HEK293 (cell line): ENCODE measurements at regions not wholly inside any gene's neighbourhood (a gene's known extent, or its start where the extent isn't known, plus 50 kb on each side); places are given as distances from the start of the nearest gene placed in this dataset.

Experiments
- CTCF ChIA-PET: fragments of 350-600 bp; formaldehyde crosslinking; extraction: SDS; loops from one replicate; lab custom pipeline; 2021; ENCODE audit warnings: antibody characterized with exemption; lab: Yijun Ruan, JAX
- POLR2A ChIA-PET: fragments of 300-600 bp; formaldehyde crosslinking; extraction: SDS; loops from one replicate; lab custom pipeline; 2020; ENCODE audit warnings: antibody characterized with exemption, inconsistent platforms; lab: Yijun Ruan, JAX
- H3K27ac ChIP-seq: fragments of 200-500 bp; sonication (Bioruptor generic); 2 replicates; pipeline ENCODE4 v1.5.1; 2014; ENCODE audit warnings: low read depth, low read length, control low read depth, inconsistent platforms; ENCODE audit errors: extremely low read depth
- H3K36me3 ChIP-seq, 2 experiments: fragments of 200-500 bp in 1 of 2; sonication (Bioruptor generic) in 1 of 2; 1 replicate in 1 of 2; 2 replicates in 1 of 2; pipeline ENCODE4 v1.5.1; 2014 to 2017; ENCODE audit warnings: inconsistent platforms in 2 of 2, low read length in 2 of 2; ENCODE audit not compliant: control insufficient read depth in 2 of 2, insufficient read depth in 1 of 2
- H3K4me1 ChIP-seq: fragments of 200-500 bp; sonication (Bioruptor generic); 2 replicates; pipeline ENCODE4 v1.5.1; 2014; ENCODE audit warnings: mild to moderate bottlenecking, low read length, inconsistent platforms; ENCODE audit not compliant: control insufficient read depth, insufficient read depth
- H3K4me3 ChIP-seq: 2 replicates; pipeline ENCODE4 v1.5.1; 2011; ENCODE audit warnings: low read depth, mild to moderate bottlenecking, control low read depth, low read length, moderate library complexity
- H3K9me3 ChIP-seq: fragments of 200-500 bp; sonication (Bioruptor generic); 2 replicates; pipeline ENCODE4 v1.5.1; 2014; ENCODE audit warnings: low read depth, low read length, inconsistent platforms; ENCODE audit not compliant: control insufficient read depth, insufficient read depth
- MYNN ChIP-seq: fragments of 450-650 bp; formaldehyde crosslinking; IDR thresholded peaks from 2 replicates; pipeline ENCODE4 v1.5.1; 2016; ENCODE audit warnings: missing biosample characterization, missing genetic modification characterization, borderline replicate concordance
- PRDM1 ChIP-seq: fragments of 450-650 bp; formaldehyde crosslinking; IDR thresholded peaks from 2 replicates; pipeline ENCODE4; 2016; ENCODE audit warnings: missing biosample characterization, missing genetic modification characterization
- SP3 ChIP-seq: fragments of 450-650 bp; formaldehyde crosslinking; IDR thresholded peaks from 2 replicates; pipeline ENCODE4 v1.5.1; 2016; ENCODE audit warnings: missing biosample characterization, missing genetic modification characterization
- TCF7L2 ChIP-seq: IDR thresholded peaks from 2 replicates; pipeline ENCODE4 v1.6.1; 2011; ENCODE audit warnings: low read depth, mild to moderate bottlenecking, inconsistent platforms, low read length, moderate library complexity, borderline replicate concordance
- ZFP3 ChIP-seq: fragments of 450-650 bp; formaldehyde crosslinking; IDR thresholded peaks from 2 replicates; pipeline ENCODE4 v1.5.1; 2016; ENCODE audit warnings: low read depth, missing biosample characterization, missing genetic modification characterization
- ZNF16 ChIP-seq: fragments of 450-650 bp; formaldehyde crosslinking; IDR thresholded peaks from 2 replicates; pipeline ENCODE4 v1.5.1; 2016; ENCODE audit warnings: low read depth, missing biosample characterization, missing genetic modification characterization
- ZNF221 ChIP-seq: fragments of 450-650 bp; formaldehyde crosslinking; IDR thresholded peaks from 2 replicates; pipeline ENCODE4 v1.5.1; 2017; ENCODE audit warnings: missing biosample characterization, missing genetic modification characterization, borderline replicate concordance
- ZNF324 ChIP-seq: fragments of 450-650 bp; formaldehyde crosslinking; IDR thresholded peaks from 2 replicates; pipeline ENCODE4 v1.5.1; 2016; ENCODE audit warnings: missing biosample characterization, missing genetic modification characterization
- ZNF433 ChIP-seq: fragments of 450-650 bp; formaldehyde crosslinking; IDR thresholded peaks from 2 replicates; pipeline ENCODE4 v1.5.1; 2016; ENCODE audit warnings: missing biosample characterization, missing genetic modification characterization, low read depth
- ZNF521 ChIP-seq: fragments of 450-650 bp; formaldehyde crosslinking; IDR thresholded peaks from 2 replicates; pipeline ENCODE4 v1.5.1; 2017; ENCODE audit warnings: missing biosample characterization, mild to moderate bottlenecking, missing genetic modification characterization
- ZNF549 ChIP-seq: fragments of 450-650 bp; IDR thresholded peaks from 2 replicates; pipeline ENCODE4 v1.5.1; 2018; ENCODE audit warnings: missing biosample characterization, missing genetic modification characterization, mild to moderate bottlenecking, inconsistent platforms, moderate library complexity
- ZNF658 ChIP-seq: fragments of 450-650 bp; formaldehyde crosslinking; IDR thresholded peaks from 2 replicates; pipeline ENCODE4; 2016; ENCODE audit warnings: missing biosample characterization, missing genetic modification characterization
- ZNF830 ChIP-seq: fragments of 450-650 bp; IDR thresholded peaks from 2 replicates; pipeline ENCODE4 v1.5.0; 2018; ENCODE audit warnings: missing biosample characterization, missing genetic modification characterization, low read depth, mild to moderate bottlenecking, moderate library complexity
- ZSCAN30 ChIP-seq: fragments of 450-650 bp; IDR thresholded peaks from 2 replicates; pipeline ENCODE4 v1.5.1; 2018; ENCODE audit warnings: missing biosample characterization, mild to moderate bottlenecking, missing genetic modification characterization, moderate library complexity
- ZXDB ChIP-seq: fragments of 450-650 bp; formaldehyde crosslinking; IDR thresholded peaks from 2 replicates; pipeline ENCODE4 v1.5.1; 2016; ENCODE audit warnings: missing biosample characterization, missing genetic modification characterization
- TF ChIP-seq, protein P1 (sequence below): fragments of 450-650 bp; formaldehyde crosslinking; IDR thresholded peaks from 2 replicates; pipeline ENCODE4 v1.5.1; 2017; ENCODE audit warnings: missing biosample characterization, missing genetic modification characterization
- TF ChIP-seq, protein P2 (sequence below): fragments of 450-650 bp; formaldehyde crosslinking; conservative IDR thresholded peaks from 2 replicates; pipeline ENCODE4 v1.5.1; 2016; ENCODE audit warnings: low read depth, missing biosample characterization, missing genetic modification characterization
- TF ChIP-seq, protein P3 (sequence below): fragments of 450-650 bp; formaldehyde crosslinking; IDR thresholded peaks from 2 replicates; pipeline ENCODE4 v1.5.1; 2016; ENCODE audit warnings: missing biosample characterization, missing genetic modification characterization
- TF ChIP-seq, protein P4 (sequence below): fragments of 450-650 bp; formaldehyde crosslinking; IDR thresholded peaks from 2 replicates; pipeline ENCODE4 v1.5.1; 2016; ENCODE audit warnings: missing biosample characterization, missing genetic modification characterization
- TF ChIP-seq, protein P5 (sequence below): sonication (generic); formaldehyde crosslinking; IDR thresholded peaks from 2 replicates; pipeline ENCODE4 v1.8.1; 2022; ENCODE audit warnings: mild to moderate bottlenecking, moderate library complexity, missing genetic modification reagents
- TF ChIP-seq, protein P6 (sequence below): fragments of 450-650 bp; formaldehyde crosslinking; IDR thresholded peaks from 2 replicates; pipeline ENCODE4 v1.5.1; 2017; ENCODE audit warnings: missing biosample characterization, missing genetic modification characterization

DNA sequence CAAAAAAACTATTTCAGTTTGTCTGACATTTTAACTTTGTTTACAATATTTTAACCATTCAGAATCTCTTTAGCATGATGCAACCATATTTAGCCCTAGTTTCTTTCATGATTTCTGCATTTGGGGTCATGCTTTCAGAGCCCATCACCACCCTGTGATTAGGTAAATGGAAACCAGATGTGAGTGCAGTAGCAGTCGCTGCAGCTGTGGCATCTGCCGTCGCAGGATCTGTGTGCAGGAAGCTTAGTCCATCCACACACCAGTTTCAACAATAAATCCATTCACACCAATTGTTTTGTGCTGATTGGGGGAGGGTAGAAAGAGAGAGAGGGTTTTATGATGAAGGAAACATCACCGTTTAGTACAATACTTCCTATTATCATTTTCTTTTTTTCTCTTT, 130.5 kb downstream of the CPEB2 start (continued):
- TF ChIP-seq, protein P1, sequence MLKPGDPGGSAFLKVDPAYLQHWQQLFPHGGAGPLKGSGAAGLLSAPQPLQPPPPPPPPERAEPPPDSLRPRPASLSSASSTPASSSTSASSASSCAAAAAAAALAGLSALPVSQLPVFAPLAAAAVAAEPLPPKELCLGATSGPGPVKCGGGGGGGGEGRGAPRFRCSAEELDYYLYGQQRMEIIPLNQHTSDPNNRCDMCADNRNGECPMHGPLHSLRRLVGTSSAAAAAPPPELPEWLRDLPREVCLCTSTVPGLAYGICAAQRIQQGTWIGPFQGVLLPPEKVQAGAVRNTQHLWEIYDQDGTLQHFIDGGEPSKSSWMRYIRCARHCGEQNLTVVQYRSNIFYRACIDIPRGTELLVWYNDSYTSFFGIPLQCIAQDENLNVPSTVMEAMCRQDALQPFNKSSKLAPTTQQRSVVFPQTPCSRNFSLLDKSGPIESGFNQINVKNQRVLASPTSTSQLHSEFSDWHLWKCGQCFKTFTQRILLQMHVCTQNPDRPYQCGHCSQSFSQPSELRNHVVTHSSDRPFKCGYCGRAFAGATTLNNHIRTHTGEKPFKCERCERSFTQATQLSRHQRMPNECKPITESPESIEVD = no peak
- TF ChIP-seq, protein P2, sequence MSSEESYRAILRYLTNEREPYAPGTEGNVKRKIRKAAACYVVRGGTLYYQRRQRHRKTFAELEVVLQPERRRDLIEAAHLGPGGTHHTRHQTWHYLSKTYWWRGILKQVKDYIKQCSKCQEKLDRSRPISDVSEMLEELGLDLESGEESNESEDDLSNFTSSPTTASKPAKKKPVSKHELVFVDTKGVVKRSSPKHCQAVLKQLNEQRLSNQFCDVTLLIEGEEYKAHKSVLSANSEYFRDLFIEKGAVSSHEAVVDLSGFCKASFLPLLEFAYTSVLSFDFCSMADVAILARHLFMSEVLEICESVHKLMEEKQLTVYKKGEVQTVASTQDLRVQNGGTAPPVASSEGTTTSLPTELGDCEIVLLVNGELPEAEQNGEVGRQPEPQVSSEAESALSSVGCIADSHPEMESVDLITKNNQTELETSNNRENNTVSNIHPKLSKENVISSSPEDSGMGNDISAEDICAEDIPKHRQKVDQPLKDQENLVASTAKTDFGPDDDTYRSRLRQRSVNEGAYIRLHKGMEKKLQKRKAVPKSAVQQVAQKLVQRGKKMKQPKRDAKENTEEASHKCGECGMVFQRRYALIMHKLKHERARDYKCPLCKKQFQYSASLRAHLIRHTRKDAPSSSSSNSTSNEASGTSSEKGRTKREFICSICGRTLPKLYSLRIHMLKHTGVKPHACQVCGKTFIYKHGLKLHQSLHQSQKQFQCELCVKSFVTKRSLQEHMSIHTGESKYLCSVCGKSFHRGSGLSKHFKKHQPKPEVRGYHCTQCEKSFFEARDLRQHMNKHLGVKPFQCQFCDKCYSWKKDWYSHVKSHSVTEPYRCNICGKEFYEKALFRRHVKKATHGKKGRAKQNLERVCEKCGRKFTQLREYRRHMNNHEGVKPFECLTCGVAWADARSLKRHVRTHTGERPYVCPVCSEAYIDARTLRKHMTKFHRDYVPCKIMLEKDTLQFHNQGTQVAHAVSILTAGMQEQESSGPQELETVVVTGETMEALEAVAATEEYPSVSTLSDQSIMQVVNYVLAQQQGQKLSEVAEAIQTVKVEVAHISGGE (tag by site-specific recombination) = no peak
- no peak for TF ChIP-seq TCF7L2
- TF ChIP-seq ZNF324 (tag by site-specific recombination) = no peak
- TF ChIP-seq ZNF549 = no peak
- no peak for TF ChIP-seq PRDM1

DNA sequence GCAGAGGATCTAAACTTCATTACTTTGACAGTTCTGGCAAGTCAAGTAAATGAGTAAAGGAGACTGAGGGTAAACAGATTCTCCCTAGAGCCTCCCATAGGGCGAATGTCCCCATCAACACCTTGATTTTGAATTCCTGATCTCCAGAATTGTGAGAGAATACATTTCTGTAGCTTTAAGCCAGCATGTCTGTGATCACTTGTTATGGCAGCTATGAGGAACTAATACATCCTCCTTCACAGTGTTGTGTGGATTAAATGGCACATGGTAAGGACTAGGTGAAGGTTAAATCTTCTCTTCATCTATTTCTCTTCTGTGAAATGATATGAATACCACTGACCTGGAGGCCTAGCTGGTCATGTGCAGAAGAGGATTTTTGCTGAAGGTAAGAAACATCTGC, 137.3 kb downstream of the CPEB2 start:
- no peak overlapping the region for H3K4me3 ChIP-seq
- CTCF ChIA-PET = interaction anchor here (0.6 to 1.0 kb wide), 2 partner anchors 15 to 1498 kb away, joined by 3 read pairs; no protein-coding TSS in a partner anchor
- TF ChIP-seq, protein P3, sequence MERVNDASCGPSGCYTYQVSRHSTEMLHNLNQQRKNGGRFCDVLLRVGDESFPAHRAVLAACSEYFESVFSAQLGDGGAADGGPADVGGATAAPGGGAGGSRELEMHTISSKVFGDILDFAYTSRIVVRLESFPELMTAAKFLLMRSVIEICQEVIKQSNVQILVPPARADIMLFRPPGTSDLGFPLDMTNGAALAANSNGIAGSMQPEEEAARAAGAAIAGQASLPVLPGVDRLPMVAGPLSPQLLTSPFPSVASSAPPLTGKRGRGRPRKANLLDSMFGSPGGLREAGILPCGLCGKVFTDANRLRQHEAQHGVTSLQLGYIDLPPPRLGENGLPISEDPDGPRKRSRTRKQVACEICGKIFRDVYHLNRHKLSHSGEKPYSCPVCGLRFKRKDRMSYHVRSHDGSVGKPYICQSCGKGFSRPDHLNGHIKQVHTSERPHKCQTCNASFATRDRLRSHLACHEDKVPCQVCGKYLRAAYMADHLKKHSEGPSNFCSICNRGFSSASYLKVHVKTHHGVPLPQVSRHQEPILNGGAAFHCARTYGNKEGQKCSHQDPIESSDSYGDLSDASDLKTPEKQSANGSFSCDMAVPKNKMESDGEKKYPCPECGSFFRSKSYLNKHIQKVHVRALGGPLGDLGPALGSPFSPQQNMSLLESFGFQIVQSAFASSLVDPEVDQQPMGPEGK = no peak
- no peak for TF ChIP-seq SP3 (tag by site-specific recombination)
- no peak for TF ChIP-seq MYNN (tag by site-specific recombination)
- TF ChIP-seq, protein P4, sequence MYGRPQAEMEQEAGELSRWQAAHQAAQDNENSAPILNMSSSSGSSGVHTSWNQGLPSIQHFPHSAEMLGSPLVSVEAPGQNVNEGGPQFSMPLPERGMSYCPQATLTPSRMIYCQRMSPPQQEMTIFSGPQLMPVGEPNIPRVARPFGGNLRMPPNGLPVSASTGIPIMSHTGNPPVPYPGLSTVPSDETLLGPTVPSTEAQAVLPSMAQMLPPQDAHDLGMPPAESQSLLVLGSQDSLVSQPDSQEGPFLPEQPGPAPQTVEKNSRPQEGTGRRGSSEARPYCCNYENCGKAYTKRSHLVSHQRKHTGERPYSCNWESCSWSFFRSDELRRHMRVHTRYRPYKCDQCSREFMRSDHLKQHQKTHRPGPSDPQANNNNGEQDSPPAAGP (tag by site-specific recombination) = no peak
- no peak for TF ChIP-seq ZNF658
- no peak overlapping the region for H3K27ac ChIP-seq
- no peaks in the 10 kb centered on the region for H3K4me1 ChIP-seq
- POLR2A ChIA-PET = no interaction called here
- H3K9me3 ChIP-seq = no peaks in the 10 kb centered on the region
- no peaks in the 10 kb centered on the region for H3K36me3 ChIP-seq

DNA sequence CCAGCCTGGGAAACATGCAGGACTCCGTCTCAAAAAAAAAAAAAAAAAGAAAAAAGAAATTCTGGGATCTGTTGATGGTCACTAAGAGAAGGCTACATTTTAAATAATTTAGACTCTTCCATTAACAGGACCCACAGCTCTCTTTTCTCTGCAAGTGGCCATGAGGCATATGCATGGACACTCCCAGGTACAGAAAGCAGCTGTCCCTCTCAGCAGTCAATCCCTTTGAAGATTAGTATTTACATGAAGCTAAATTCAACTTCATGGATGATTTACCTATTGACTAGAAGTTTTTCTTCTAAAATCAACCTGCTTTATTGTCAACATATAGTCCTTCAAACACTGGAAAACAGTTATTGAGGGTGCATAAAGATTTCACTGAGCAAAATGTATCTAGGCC, 139.9 kb downstream of the CPEB2 start:
- Histone ChIP-seq H3K36me3 (no peaks in the 10 kb centered on the region), H3K27ac (no peak overlapping the region), H3K4me3 (no peak overlapping the region), H3K4me1 (no peaks in the 10 kb centered on the region), H3K9me3 (no peaks in the 10 kb centered on the region)
- ChIA-PET POLR2A (no interaction called here), CTCF (no interaction called here)
- TF ChIP-seq, protein P1 = no peak
- TF ChIP-seq ZFP3 (tag by site-specific recombination) = no peak
- TF ChIP-seq ZNF433 (tag by site-specific recombination) = no peak
- TF ChIP-seq ZSCAN30 = no peak
- TF ChIP-seq ZXDB (tag by site-specific recombination) = no peak
- no peak for TF ChIP-seq ZNF221 (tag by site-specific recombination)
- TF ChIP-seq ZNF830 (tag by site-specific recombination) = no peak
- TF ChIP-seq ZNF16 (tag by site-specific recombination) = no peak
- TF ChIP-seq, protein P5, sequence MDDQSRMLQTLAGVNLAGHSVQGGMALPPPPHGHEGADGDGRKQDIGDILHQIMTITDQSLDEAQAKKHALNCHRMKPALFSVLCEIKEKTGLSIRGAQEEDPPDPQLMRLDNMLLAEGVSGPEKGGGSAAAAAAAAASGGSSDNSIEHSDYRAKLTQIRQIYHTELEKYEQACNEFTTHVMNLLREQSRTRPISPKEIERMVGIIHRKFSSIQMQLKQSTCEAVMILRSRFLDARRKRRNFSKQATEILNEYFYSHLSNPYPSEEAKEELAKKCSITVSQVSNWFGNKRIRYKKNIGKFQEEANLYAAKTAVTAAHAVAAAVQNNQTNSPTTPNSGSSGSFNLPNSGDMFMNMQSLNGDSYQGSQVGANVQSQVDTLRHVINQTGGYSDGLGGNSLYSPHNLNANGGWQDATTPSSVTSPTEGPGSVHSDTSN (CRISPR knock-in tag) = no peak
- no peak for TF ChIP-seq ZNF521 (tag by site-specific recombination)
- TF ChIP-seq, protein P6, sequence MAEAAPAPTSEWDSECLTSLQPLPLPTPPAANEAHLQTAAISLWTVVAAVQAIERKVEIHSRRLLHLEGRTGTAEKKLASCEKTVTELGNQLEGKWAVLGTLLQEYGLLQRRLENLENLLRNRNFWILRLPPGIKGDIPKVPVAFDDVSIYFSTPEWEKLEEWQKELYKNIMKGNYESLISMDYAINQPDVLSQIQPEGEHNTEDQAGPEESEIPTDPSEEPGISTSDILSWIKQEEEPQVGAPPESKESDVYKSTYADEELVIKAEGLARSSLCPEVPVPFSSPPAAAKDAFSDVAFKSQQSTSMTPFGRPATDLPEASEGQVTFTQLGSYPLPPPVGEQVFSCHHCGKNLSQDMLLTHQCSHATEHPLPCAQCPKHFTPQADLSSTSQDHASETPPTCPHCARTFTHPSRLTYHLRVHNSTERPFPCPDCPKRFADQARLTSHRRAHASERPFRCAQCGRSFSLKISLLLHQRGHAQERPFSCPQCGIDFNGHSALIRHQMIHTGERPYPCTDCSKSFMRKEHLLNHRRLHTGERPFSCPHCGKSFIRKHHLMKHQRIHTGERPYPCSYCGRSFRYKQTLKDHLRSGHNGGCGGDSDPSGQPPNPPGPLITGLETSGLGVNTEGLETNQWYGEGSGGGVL (tag by site-specific recombination) = no peak
